ENCODE measurements at regions not wholly inside any gene's neighbourhood (a gene's known extent, or its start where the extent isn't known, plus 50 kb on each side); places are given as distances from the start of the nearest gene placed in this dataset.
"Not testable (repeated sequence)": the region's sequence is repeated elsewhere in the genome, so short reads cannot be mapped to it uniquely, and the experiment has no call there.

DNA sequence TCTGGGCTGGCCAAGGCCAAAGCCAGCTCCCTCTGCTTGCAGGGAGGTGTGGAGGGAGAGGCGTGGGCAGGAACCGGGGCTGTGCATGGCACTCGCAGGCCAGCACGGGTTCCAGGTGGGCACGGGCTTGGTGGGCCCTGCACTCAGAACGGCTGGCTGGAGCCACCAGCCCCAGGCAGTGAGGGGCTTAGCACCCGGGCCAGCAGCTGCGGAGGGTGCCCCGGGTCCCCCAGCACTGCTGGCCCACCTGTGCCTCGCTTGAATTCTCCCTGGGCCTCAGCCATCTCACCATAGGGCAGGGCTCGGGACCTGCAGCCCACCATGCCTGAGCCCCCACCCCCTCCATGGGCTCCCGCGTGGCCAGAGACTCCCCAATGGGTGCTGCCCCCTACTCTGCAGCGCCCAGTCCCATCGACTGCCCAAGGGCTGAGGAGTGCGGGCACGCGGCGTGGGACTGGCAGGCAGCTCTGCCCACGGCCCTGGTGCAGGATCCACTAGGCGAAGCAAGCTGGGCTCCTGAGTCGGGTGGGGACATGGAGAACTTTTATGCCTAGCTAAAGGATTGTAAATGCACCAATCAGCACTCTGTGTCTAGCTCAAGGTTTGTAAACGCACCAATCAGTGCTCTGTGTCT lies 193.9 kb downstream of the LARP7 start:
- H3K79me2 ChIP-seq (ENCODE audit: low read length): no peaks in the 10 kb centered on the region
- POLR2A ChIA-PET (ENCODE audit: unreplicated experiment): no interaction called here
- H3K27me3 ChIP-seq (ENCODE audit: low read length): no peaks in the 10 kb centered on the region
- ATAC-seq: no peak
- H3K4me3 ChIP-seq (ENCODE audit: low read length): no peak overlapping the region
- H3K9ac ChIP-seq (ENCODE audit: low read length): no peak overlapping the region
- no peaks in the 10 kb centered on the region for H3K9me2 ChIP-seq (replicated peaks; ENCODE audit: low read length)
- H3K9me3 ChIP-seq (ENCODE audit: low read length): no peaks in the 10 kb centered on the region
- TF ChIP-seq EZH2 (IDR thresholded peaks at IDR 0.05; ENCODE audit: low read length, unreplicated experiment) (no peak), EZH2phosphoT487 (IDR thresholded peaks at IDR 0.05; ENCODE audit: borderline replicate concordance, low read length) (no peak)
- TF ChIP-seq, protein P1, sequence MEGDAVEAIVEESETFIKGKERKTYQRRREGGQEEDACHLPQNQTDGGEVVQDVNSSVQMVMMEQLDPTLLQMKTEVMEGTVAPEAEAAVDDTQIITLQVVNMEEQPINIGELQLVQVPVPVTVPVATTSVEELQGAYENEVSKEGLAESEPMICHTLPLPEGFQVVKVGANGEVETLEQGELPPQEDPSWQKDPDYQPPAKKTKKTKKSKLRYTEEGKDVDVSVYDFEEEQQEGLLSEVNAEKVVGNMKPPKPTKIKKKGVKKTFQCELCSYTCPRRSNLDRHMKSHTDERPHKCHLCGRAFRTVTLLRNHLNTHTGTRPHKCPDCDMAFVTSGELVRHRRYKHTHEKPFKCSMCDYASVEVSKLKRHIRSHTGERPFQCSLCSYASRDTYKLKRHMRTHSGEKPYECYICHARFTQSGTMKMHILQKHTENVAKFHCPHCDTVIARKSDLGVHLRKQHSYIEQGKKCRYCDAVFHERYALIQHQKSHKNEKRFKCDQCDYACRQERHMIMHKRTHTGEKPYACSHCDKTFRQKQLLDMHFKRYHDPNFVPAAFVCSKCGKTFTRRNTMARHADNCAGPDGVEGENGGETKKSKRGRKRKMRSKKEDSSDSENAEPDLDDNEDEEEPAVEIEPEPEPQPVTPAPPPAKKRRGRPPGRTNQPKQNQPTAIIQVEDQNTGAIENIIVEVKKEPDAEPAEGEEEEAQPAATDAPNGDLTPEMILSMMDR (conservative IDR thresholded peaks at IDR 0.05; ENCODE audit: low read depth, low read length): no peak
- no peaks in the 10 kb centered on the region for H3K4me1 ChIP-seq (ENCODE audit: insufficient read depth, low read length)
- no peak for DNase-seq
- no peaks in the 10 kb centered on the region for H3F3A ChIP-seq (ENCODE audit: low read length, unreplicated experiment)
- intact Hi-C loops (cut with micrococcal nuclease): no loop called here
- CTCF ChIA-PET: no interaction called here
- no peak overlapping the region for H3K4me2 ChIP-seq (ENCODE audit: low read length)
- no peaks in the 10 kb centered on the region for H3K36me3 ChIP-seq (ENCODE audit: low read depth, low read length)
- H3K27ac ChIP-seq (ENCODE audit: low read length): no peak overlapping the region
- H4K20me1 ChIP-seq (ENCODE audit: low read length): no peaks in the 10 kb centered on the region
- no peak overlapping the region for H2AFZ ChIP-seq (ENCODE audit: low read length)
- no TSS peak for BruUV-seq (replicated peaks)

DNA sequence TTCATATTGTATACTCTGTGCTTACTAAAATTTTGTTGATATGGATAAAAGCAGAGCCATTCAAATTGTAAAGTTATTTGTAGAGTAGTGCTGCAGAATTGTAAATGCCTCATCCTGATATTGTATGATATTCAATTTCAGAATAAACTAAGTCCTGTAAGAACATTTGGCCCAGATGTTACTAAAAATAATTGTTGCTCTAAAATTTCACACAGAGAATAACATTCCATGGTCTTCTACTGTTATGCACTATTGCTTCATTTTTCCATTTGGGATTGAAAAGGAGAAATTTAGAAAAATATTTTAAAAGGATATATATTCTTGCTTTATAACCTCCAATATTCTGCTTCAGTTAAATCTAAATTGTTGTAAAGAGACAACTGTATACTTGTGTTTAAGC lies 195.6 kb downstream of the LARP7 start:
- Histone ChIP-seq H3K9me2 (replicated peaks; ENCODE audit: low read length) (no peaks in the 10 kb centered on the region), H3K4me2 (ENCODE audit: low read length) (no peak overlapping the region), H3K79me2 (ENCODE audit: low read length) (no peaks in the 10 kb centered on the region), H3K27me3 (ENCODE audit: low read length) (no peaks in the 10 kb centered on the region), H3K4me3 (ENCODE audit: low read length) (no peak overlapping the region), H3K4me1 (ENCODE audit: insufficient read depth, low read length) (no peaks in the 10 kb centered on the region), H4K20me1 (ENCODE audit: low read length) (no peaks in the 10 kb centered on the region), H3K9me3 (ENCODE audit: low read length) (no peaks in the 10 kb centered on the region), H2AFZ (ENCODE audit: low read length) (no peak overlapping the region), H3K36me3 (ENCODE audit: low read depth, low read length) (no peaks in the 10 kb centered on the region), H3K27ac (ENCODE audit: low read length) (no peak overlapping the region), H3K9ac (ENCODE audit: low read length) (no peak overlapping the region), H3F3A (ENCODE audit: low read length, unreplicated experiment) (no peaks in the 10 kb centered on the region)
- intact Hi-C loops (cut with micrococcal nuclease): no loop called here
- no TSS peak for BruUV-seq (replicated peaks)
- CTCF ChIA-PET: no interaction called here
- no peak for ATAC-seq
- no peak for DNase-seq
- TF ChIP-seq, protein P1 (conservative IDR thresholded peaks at IDR 0.05; ENCODE audit: low read depth, low read length): no peak
- TF ChIP-seq EZH2 (IDR thresholded peaks at IDR 0.05; ENCODE audit: low read length, unreplicated experiment): no peak
- TF ChIP-seq EZH2phosphoT487 (IDR thresholded peaks at IDR 0.05; ENCODE audit: borderline replicate concordance, low read length): no peak
- POLR2A ChIA-PET (ENCODE audit: unreplicated experiment): no interaction called here

DNA sequence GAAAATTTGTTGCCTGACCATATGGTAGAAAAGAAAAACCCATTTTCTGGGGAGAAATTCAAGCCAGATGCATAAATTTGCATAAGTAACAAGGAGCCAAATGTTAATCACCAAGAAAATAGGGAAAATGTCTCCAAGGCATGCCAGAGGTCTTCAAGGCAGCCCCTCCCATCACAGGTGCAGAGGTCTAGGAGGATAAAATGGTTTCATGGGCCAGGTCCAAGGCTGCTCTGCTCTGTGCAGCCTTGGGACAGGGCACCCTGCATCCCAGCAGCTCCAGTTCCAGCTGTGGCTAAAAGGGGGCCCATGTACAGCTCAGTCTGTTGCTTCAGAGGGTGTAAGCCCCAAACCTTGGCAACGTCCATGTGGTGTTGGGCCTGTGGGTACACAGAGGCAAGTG lies 200.0 kb downstream of the LARP7 start:
- ATAC-seq: no peak
- Histone ChIP-seq H3K4me3 (ENCODE audit: low read length) (no peak overlapping the region), H3K4me2 (ENCODE audit: low read length) (no peak overlapping the region), H3K9ac (ENCODE audit: low read length) (no peak overlapping the region), H3K4me1 (ENCODE audit: insufficient read depth, low read length) (no peaks in the 10 kb centered on the region), H3K9me2 (replicated peaks; ENCODE audit: low read length) (no peaks in the 10 kb centered on the region), H2AFZ (ENCODE audit: low read length) (no peak overlapping the region), H3K79me2 (ENCODE audit: low read length) (no peaks in the 10 kb centered on the region), H3K27me3 (ENCODE audit: low read length) (no peaks in the 10 kb centered on the region), H3K9me3 (ENCODE audit: low read length) (no peaks in the 10 kb centered on the region), H3K27ac (ENCODE audit: low read length) (no peak overlapping the region), H4K20me1 (ENCODE audit: low read length) (no peaks in the 10 kb centered on the region), H3F3A (ENCODE audit: low read length, unreplicated experiment) (no peaks in the 10 kb centered on the region), H3K36me3 (ENCODE audit: low read depth, low read length) (no peaks in the 10 kb centered on the region)
- DNase-seq: no peak
- no TSS peak for BruUV-seq (replicated peaks)
- TF ChIP-seq, protein P1 (conservative IDR thresholded peaks at IDR 0.05; ENCODE audit: low read depth, low read length): no peak
- TF ChIP-seq EZH2phosphoT487 (IDR thresholded peaks at IDR 0.05; ENCODE audit: borderline replicate concordance, low read length) (no peak), EZH2 (IDR thresholded peaks at IDR 0.05; ENCODE audit: low read length, unreplicated experiment) (no peak)
- intact Hi-C loops (cut with micrococcal nuclease): no loop called here
- ChIA-PET CTCF (no interaction called here), POLR2A (ENCODE audit: unreplicated experiment) (no interaction called here)

DNA sequence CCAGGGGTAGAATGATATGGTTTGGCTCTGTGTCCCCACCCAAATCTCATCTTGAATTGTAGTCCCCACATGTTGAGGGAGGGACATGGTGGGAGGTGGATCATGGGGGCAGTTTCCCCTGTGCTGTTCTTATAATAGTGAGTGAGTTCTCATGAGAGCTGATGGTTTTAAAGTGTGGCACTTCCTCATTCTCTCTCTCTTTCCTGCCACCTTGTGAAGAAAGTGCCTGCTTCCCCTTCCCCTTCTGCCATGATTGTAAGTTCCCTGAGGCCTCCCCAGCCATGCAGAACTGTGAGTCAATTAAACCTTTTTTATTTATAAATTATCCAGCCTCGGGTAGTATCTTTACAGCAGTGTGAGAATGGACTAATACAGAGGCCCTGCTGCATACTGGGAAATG lies 201.1 kb downstream of the LARP7 start:
- H3K9ac ChIP-seq (ENCODE audit: low read length); H3K36me3 ChIP-seq (ENCODE audit: low read depth, low read length); H3K4me3 ChIP-seq (ENCODE audit: low read length); ATAC-seq; intact Hi-C loops (cut with micrococcal nuclease); H3K79me2 ChIP-seq (ENCODE audit: low read length); H3K4me2 ChIP-seq (ENCODE audit: low read length); POLR2A ChIA-PET (ENCODE audit: unreplicated experiment); H3F3A ChIP-seq (ENCODE audit: low read length, unreplicated experiment); H3K27ac ChIP-seq (ENCODE audit: low read length); H3K4me1 ChIP-seq (ENCODE audit: insufficient read depth, low read length); H4K20me1 ChIP-seq (ENCODE audit: low read length); H3K9me2 ChIP-seq (replicated peaks; ENCODE audit: low read length); H3K27me3 ChIP-seq (ENCODE audit: low read length); DNase-seq; CTCF ChIA-PET; H2AFZ ChIP-seq (ENCODE audit: low read length); H3K9me3 ChIP-seq (ENCODE audit: low read length); BruUV-seq (replicated peaks): not testable (repeated sequence)

All from PC-3 (cell line).